Stimulated activated naive CD8-positive, alpha-beta T cell treated with anti-CD3 and anti-CD28 coated beads, Interleukin-15, amount 100 ng/mL, for 72 hours (primary cell): ENCODE measurements at regions not wholly inside any gene's neighbourhood (a gene's known extent, or its start where the extent isn't known, plus 50 kb on each side); places are given as distances from the start of the nearest gene placed in this dataset.
"Not testable (repeated sequence)": the region's sequence is repeated elsewhere in the genome, so short reads cannot be mapped to it uniquely, and the experiment has no call there.

ENCODE experiments used
- ATAC-seq: fragments of 150-1000 bp; cut with Tn5 transposase; 2 replicates; pipeline ENCODE4 v1.10.0; 2021; ENCODE audit warnings: mild to moderate bottlenecking, moderate library complexity
- DNase-seq, 2 donors: peaks; one replicate each; pipeline ENCODE4 v3.0.0; 2021 to 2022
- H3K27ac Mint-ChIP-seq, 2 donors: one replicate each; pipeline ENCODE4 v1.8.0; 2022; ENCODE audit warnings: mild to moderate bottlenecking in 2 of 2, mixed read lengths in 2 of 2, moderate library complexity in 2 of 2
- H3K27me3 Mint-ChIP-seq: one replicate; pipeline ENCODE4 v1.8.0; 2022; ENCODE audit warnings: mixed read lengths
- H3K4me1 Mint-ChIP-seq: one replicate; pipeline ENCODE4 v1.8.0; 2022; ENCODE audit warnings: mild to moderate bottlenecking, mixed read lengths
- H3K4me3 Mint-ChIP-seq, 2 donors: one replicate each; pipeline ENCODE4 v1.8.0; 2022; ENCODE audit warnings: mild to moderate bottlenecking in 2 of 2, mixed read lengths in 2 of 2, moderate library complexity in 1 of 2
- H3K9me3 Mint-ChIP-seq, 2 donors: one replicate each; pipeline ENCODE4 v1.8.0; 2022; ENCODE audit warnings: mixed read lengths in 2 of 2

- DNase-seq (no peak), ATAC-seq (no peak)
- no peak overlapping the region for H3K4me3 Mint-ChIP-seq
- peaks cover 9% of the 10 kb centered on the region in 2 donors for H3K9me3 Mint-ChIP-seq
- H3K27me3 Mint-ChIP-seq = no peaks in the 10 kb centered on the region
- no peak overlapping the region for H3K27ac Mint-ChIP-seq
- no peaks in the 10 kb centered on the region for H3K4me1 Mint-ChIP-seq
These were observed 501.0 kb downstream of the RERGL start for GRCh38 chr12:17588968-17589367.

- no peak for DNase-seq
- Mint-ChIP-seq H3K4me3 (no peak overlapping the region), H3K27ac (no peak overlapping the region), H3K4me1 (no peaks in the 10 kb centered on the region), H3K27me3 (no peaks in the 10 kb centered on the region), H3K9me3 (no peaks in the 10 kb centered on the region)
- ATAC-seq = no peak
These were observed 510.6 kb downstream of the RERGL start for GRCh38 chr12:17579205-17580026.

GRCh38 chr12:17577405-17577804, 512.6 kb downstream of the RERGL start:
- Mint-ChIP-seq H3K9me3 (no peaks in the 10 kb centered on the region), H3K4me1 (no peaks in the 10 kb centered on the region), H3K27me3 (no peaks in the 10 kb centered on the region), H3K4me3 (no peak overlapping the region), H3K27ac (no peak overlapping the region)
- ATAC-seq = no peak
- DNase-seq = no peak

- no peak for ATAC-seq
- H3K9me3 Mint-ChIP-seq = no peaks in the 10 kb centered on the region
- no peak overlapping the region for H3K27ac Mint-ChIP-seq
These were observed 517.7 kb downstream of the RERGL start for GRCh38 chr12:17572250-17572649.

GRCh38 chr12:17571047-17571446, 518.9 kb downstream of the RERGL start:
- Mint-ChIP-seq H3K27me3 (no peaks in the 10 kb centered on the region), H3K4me1 (no peaks in the 10 kb centered on the region), H3K9me3 (no peaks in the 10 kb centered on the region), H3K27ac (no peak overlapping the region), H3K4me3 (no peak overlapping the region)
- no peak for ATAC-seq
- DNase-seq = no peak

More at GRCh38 chr12:17572250-17572649, 517.7 kb downstream of the RERGL start:
- no peaks in the 10 kb centered on the region for H3K4me1 Mint-ChIP-seq
- no peak for DNase-seq
- H3K27me3 Mint-ChIP-seq = no peaks in the 10 kb centered on the region
- no peak overlapping the region for H3K4me3 Mint-ChIP-seq

- H3K4me1 Mint-ChIP-seq, ATAC-seq, DNase-seq, H3K27ac Mint-ChIP-seq, H3K4me3 Mint-ChIP-seq, H3K27me3 Mint-ChIP-seq: not testable (repeated sequence)
- peaks cover 5 to 19% of the 10 kb centered on the region in 2 donors for H3K9me3 Mint-ChIP-seq
These were observed 525.4 kb downstream of the RERGL start for GRCh38 chr12:17564630-17565029.

GRCh38 chr12:17550011-17550410, 540.0 kb downstream of the RERGL start:
- no peak overlapping the region for H3K4me3 Mint-ChIP-seq
- no peak overlapping the region for H3K27ac Mint-ChIP-seq
- ATAC-seq = no peak
- H3K27me3 Mint-ChIP-seq = no peaks in the 10 kb centered on the region
- DNase-seq = no peak
- peaks cover 0 to 28% of the 10 kb centered on the region in 2 donors for H3K9me3 Mint-ChIP-seq
- no peaks in the 10 kb centered on the region for H3K4me1 Mint-ChIP-seq

- no peaks in the 10 kb centered on the region for H3K4me1 Mint-ChIP-seq
- H3K4me3 Mint-ChIP-seq = no peak overlapping the region
- no peaks in the 10 kb centered on the region for H3K27me3 Mint-ChIP-seq
- H3K27ac Mint-ChIP-seq = no peak overlapping the region
- ATAC-seq (no peak), DNase-seq (no peak)
- peaks cover 0 to 58% of the 10 kb centered on the region in 2 donors for H3K9me3 Mint-ChIP-seq
These were observed 549.1 kb downstream of the RERGL start for GRCh38 chr12:17540921-17541320.

GRCh38 chr12:17528394-17528793, 561.6 kb downstream of the RERGL start:
- Mint-ChIP-seq H3K27me3 (no peaks in the 10 kb centered on the region), H3K4me3 (no peak overlapping the region), H3K27ac (no peak overlapping the region), H3K9me3 (peaks cover 18 to 21% of the 10 kb centered on the region in 2 donors), H3K4me1 (no peaks in the 10 kb centered on the region)
- ATAC-seq = no peak
- DNase-seq = no peak

GRCh38 chr12:17527021-17527420, 563.0 kb downstream of the RERGL start:
- ATAC-seq = no peak

GRCh38 chr12:17511369-17511768, 578.6 kb downstream of the RERGL start:
- no peak for ATAC-seq
- Mint-ChIP-seq H3K4me1 (no peaks in the 10 kb centered on the region), H3K9me3 (peaks cover 11 to 13% of the 10 kb centered on the region in 2 donors), H3K4me3 (no peak overlapping the region), H3K27ac (no peak overlapping the region), H3K27me3 (no peaks in the 10 kb centered on the region)
- DNase-seq = no peak

More at GRCh38 chr12:17527021-17527420, 563.0 kb downstream of the RERGL start:
- no peaks in the 10 kb centered on the region for H3K27me3 Mint-ChIP-seq
- no peaks in the 10 kb centered on the region for H3K4me1 Mint-ChIP-seq
- no peak overlapping the region for H3K4me3 Mint-ChIP-seq
- H3K27ac Mint-ChIP-seq = no peak overlapping the region
- peaks cover 18 to 23% of the 10 kb centered on the region in 2 donors for H3K9me3 Mint-ChIP-seq
- DNase-seq = no peak

GRCh38 chr12:17507336-17507735, 582.7 kb downstream of the RERGL start:
- no peak for DNase-seq
- peaks cover 0 to 5% of the 10 kb centered on the region in 2 donors for H3K9me3 Mint-ChIP-seq
- no peak for ATAC-seq
- no peak overlapping the region for H3K27ac Mint-ChIP-seq
- H3K4me1 Mint-ChIP-seq = no peaks in the 10 kb centered on the region
- H3K27me3 Mint-ChIP-seq = no peaks in the 10 kb centered on the region
- H3K4me3 Mint-ChIP-seq = no peak overlapping the region

- Mint-ChIP-seq H3K4me1 (no peaks in the 10 kb centered on the region), H3K27ac (no peak overlapping the region), H3K4me3 (no peak overlapping the region), H3K9me3 (peaks cover 0 to 2% of the 10 kb centered on the region in 2 donors), H3K27me3 (no peaks in the 10 kb centered on the region)
- ATAC-seq (no peak), DNase-seq (no peak)
These were observed 586.3 kb downstream of the RERGL start for GRCh38 chr12:17503742-17504141.

- no peak overlapping the region for H3K4me3 Mint-ChIP-seq
- H3K27me3 Mint-ChIP-seq = no peaks in the 10 kb centered on the region
- H3K9me3 Mint-ChIP-seq = peaks cover 0 to 4% of the 10 kb centered on the region in 2 donors
- no peaks in the 10 kb centered on the region for H3K4me1 Mint-ChIP-seq
- ATAC-seq (no peak), DNase-seq (no peak)
- no peak overlapping the region for H3K27ac Mint-ChIP-seq
These were observed 600.5 kb downstream of the RERGL start for GRCh38 chr12:17489452-17489851.

GRCh38 chr12:17478908-17479673, 610.9 kb downstream of the RERGL start:
- no peak overlapping the region for H3K4me3 Mint-ChIP-seq
- DNase-seq = no peak
- H3K9me3 Mint-ChIP-seq = peaks cover 24 to 26% of the 10 kb centered on the region in 2 donors
- no peak overlapping the region for H3K27ac Mint-ChIP-seq
- no peaks in the 10 kb centered on the region for H3K4me1 Mint-ChIP-seq
- no peak for ATAC-seq
- no peaks in the 10 kb centered on the region for H3K27me3 Mint-ChIP-seq

- Mint-ChIP-seq H3K27ac (no peak overlapping the region), H3K4me3 (no peak overlapping the region), H3K9me3 (peaks cover 7 to 16% of the 10 kb centered on the region in 2 donors), H3K27me3 (no peaks in the 10 kb centered on the region), H3K4me1 (no peaks in the 10 kb centered on the region)
- ATAC-seq (no peak), DNase-seq (no peak)
These were observed 619.5 kb downstream of the RERGL start for GRCh38 chr12:17470460-17470859.
